ENCODE measurements at regions not wholly inside any gene's neighbourhood (a gene's known extent, or its start where the extent isn't known, plus 50 kb on each side); places are given as distances from the start of the nearest gene placed in this dataset.
"Not testable (repeated sequence)": the region's sequence is repeated elsewhere in the genome, so short reads cannot be mapped to it uniquely, and the experiment has no call there.

DNA sequence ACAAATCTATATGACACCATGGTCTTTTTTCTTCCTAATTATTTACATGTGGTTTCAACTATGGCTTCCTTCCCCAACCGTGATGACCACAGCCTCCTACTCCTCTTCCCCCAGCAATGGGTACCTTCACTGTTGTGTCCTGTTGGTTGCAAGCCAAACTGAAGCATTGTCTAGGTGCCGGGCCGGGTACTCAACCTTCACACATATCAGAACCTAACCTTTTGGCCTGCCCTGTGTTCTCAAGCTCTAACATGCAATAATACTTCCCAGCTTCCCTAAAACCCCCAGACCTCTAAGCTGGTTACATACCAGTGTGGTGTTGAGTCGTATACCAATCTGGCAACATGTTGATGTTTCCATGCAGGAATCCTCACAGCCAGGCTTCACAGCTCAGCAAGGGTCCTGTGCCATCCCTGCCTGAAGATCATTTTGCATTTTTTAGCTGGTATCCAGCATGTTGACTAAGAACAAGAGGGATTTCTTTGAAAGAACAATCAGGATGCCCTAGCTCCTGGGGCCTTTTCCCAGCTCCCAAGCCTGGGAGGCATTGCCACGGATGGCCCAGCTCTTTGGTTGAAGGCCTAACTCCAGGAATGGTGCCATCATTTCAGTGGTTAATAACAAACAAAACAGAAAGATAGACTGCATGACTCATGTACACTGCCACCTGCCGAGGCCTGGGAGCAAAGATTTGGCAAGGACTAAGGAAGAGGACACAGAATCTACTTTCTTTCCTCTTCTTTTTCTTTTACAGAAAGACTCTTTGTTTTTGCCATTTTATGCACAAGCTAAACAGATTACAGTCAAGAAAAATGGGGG is 373.7 kb upstream of the SALL1 start:
- Histone ChIP-seq H3K9ac (ENCODE audit: low read depth, low read length) (no peak overlapping the region), H3K36me3 (ENCODE audit: insufficient read depth, low read length) (no peaks in the 10 kb centered on the region), H3K9me3 (ENCODE audit: control insufficient read depth, insufficient read depth, low read length) (0 out of 2 replicates have a peak, but pooled peaks cover 2% of the 10 kb centered on the region), H3K4me1 (ENCODE audit: insufficient read depth, low read length) (0 out of 2 replicates have a peak, but pooled peaks cover 4% of the 10 kb centered on the region)

DNA sequence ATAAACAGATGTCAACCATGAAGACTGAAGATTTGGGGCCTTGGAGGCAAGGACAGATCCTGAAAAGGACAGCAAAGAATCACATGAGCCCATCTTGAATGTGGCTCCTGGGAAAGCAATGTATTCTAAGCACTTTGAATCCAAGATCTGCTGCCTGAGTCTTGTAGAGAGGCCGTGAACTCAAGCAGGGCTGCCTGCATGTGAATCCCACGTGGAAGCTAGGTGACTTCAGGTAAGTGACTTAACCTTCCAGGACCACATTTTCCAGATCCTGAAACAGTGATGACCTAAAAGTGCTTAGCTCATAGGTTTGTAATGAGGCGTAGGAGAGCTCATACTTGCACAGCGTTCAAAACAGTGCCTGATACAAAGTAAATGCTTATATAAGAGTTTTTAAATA is 373.0 kb upstream of the SALL1 start:
- H3K9ac ChIP-seq (ENCODE audit: low read depth, low read length), result no peak overlapping the region
- H3K36me3 ChIP-seq (ENCODE audit: insufficient read depth, low read length), result no peaks in the 10 kb centered on the region
- H3K9me3 ChIP-seq (ENCODE audit: control insufficient read depth, insufficient read depth, low read length), result 0 out of 2 replicates have a peak, but pooled peaks cover 2% of the 10 kb centered on the region
- 0 out of 2 replicates have a peak, but pooled peaks cover 4% of the 10 kb centered on the region for H3K4me1 ChIP-seq (ENCODE audit: insufficient read depth, low read length)

DNA sequence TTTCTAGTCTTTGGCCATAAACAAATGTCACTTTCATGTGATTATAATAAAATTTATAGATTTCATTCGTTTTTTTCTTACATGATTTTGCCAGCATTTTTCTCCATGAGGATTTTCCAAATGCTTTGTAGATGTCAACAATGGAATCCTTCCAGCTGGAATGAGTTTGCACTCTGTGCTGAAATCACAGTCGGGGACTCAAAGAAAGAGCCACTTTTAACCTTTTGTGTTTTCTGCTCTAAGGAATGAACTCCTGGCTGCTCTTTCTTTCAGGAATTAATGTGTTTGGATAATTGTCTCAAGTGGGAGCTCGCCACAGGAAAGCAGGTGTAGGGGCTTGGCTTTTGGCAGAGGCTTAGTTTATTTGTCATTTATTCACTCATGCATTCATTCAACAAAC is 372.3 kb upstream of the SALL1 start:
- Histone ChIP-seq H3K36me3 (ENCODE audit: insufficient read depth, low read length) (no peaks in the 10 kb centered on the region), H3K9ac (ENCODE audit: low read depth, low read length) (no peak overlapping the region), H3K4me1 (ENCODE audit: insufficient read depth, low read length) (0 out of 2 replicates have a peak, but pooled peaks cover 4% of the 10 kb centered on the region), H3K9me3 (ENCODE audit: control insufficient read depth, insufficient read depth, low read length) (0 out of 2 replicates have a peak, but pooled peaks cover 2% of the 10 kb centered on the region)

DNA sequence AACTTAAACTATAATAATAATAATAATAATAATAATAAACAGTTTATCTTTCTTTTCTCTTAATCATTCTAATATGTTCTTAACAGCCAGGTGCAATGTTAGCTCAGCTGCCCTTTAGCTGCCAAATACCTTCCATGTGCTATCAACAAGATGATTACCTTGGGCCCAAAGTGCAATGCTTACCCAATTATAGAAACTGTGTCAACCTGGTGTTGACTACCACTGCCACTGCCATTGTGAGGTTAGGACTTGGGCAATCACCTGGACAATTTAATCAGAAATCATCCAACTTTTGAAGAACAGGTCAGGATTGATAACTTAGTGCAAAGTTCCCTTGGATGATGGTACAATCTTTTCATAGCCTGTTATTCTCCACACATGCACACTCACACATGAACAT is 371.8 kb upstream of the SALL1 start:
- 0 out of 2 replicates have a peak, but pooled peaks cover 2% of the 10 kb centered on the region for H3K9me3 ChIP-seq (ENCODE audit: control insufficient read depth, insufficient read depth, low read length)
- 0 out of 2 replicates have a peak, but pooled peaks cover 4% of the 10 kb centered on the region for H3K4me1 ChIP-seq (ENCODE audit: insufficient read depth, low read length)
- H3K36me3 ChIP-seq (ENCODE audit: insufficient read depth, low read length), result no peaks in the 10 kb centered on the region
- no peak overlapping the region for H3K9ac ChIP-seq (ENCODE audit: low read depth, low read length)

DNA sequence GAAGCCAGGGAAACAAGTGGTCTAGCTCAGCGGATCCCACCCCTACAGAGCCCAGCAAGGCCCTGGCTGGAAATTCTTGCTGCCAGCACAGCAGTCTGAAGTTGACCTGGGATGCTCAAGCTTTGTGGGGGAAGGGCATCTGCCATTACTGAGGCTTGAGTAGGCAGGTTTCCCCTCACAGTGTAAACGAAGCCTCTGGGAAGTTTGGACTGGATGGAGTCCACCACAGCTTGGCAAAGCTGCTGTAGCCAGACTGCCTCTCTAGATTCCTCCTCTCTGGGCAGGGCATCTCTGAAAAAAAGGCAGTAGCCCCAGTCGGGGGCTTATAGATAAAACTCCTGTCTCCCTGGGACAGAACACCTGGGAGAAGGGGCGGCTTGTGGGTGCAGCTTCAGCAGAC is 365.9 kb upstream of the SALL1 start:
- H3K36me3 ChIP-seq (ENCODE audit: insufficient read depth, low read length); H3K9ac ChIP-seq (ENCODE audit: low read depth, low read length); H3K9me3 ChIP-seq (ENCODE audit: control insufficient read depth, insufficient read depth, low read length); H3K4me1 ChIP-seq (ENCODE audit: insufficient read depth, low read length): not testable (repeated sequence)

DNA sequence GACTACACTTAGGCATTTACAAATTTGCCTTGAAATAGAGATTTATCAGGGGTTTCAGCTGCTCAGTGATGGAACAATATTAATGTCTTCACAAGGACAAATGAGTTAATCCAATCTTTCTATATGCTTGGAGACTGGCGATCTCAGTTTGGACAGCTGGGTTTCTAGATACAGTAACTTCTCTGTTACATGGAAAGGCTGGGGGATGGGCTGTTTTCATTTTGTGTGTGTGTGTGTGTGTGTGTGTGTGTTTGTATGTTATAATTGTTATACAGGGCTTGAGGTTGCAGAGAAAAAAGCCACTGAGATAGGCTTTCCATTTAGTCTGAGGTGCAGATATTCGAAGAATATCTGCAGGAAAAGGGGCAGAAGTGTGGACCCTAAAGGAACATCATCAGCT is 359.3 kb upstream of the SALL1 start:
- H3K9ac ChIP-seq (ENCODE audit: low read depth, low read length), result no peak overlapping the region
- H3K4me1 ChIP-seq (ENCODE audit: insufficient read depth, low read length), result no peaks in the 10 kb centered on the region
- no peaks in the 10 kb centered on the region for H3K36me3 ChIP-seq (ENCODE audit: insufficient read depth, low read length)
- peaks cover 6% of the 10 kb centered on the region for H3K9me3 ChIP-seq (ENCODE audit: control insufficient read depth, insufficient read depth, low read length)

DNA sequence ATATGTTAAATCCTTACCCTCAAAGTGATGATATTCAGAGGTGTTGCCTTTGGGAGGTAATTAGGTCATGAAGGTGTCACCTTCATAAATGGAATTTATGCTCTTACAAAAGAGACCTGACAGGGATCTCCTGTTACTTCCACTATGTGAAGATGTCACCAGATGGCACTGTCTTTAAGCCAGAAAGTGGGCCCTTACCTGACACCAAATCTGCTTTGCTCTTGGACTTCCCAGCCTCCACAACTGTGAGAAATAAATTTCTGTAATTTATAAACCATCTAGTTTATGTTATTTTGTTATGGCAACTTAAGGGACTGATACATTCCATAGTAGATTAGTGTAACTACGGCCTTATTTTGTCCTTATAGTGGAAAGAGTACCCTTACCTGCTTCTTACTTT is 358.3 kb upstream of the SALL1 start:
- Histone ChIP-seq H3K9ac (ENCODE audit: low read depth, low read length) (no peak overlapping the region), H3K36me3 (ENCODE audit: insufficient read depth, low read length) (no peaks in the 10 kb centered on the region), H3K4me1 (ENCODE audit: insufficient read depth, low read length) (no peaks in the 10 kb centered on the region), H3K9me3 (ENCODE audit: control insufficient read depth, insufficient read depth, low read length) (peaks cover 6% of the 10 kb centered on the region)

DNA sequence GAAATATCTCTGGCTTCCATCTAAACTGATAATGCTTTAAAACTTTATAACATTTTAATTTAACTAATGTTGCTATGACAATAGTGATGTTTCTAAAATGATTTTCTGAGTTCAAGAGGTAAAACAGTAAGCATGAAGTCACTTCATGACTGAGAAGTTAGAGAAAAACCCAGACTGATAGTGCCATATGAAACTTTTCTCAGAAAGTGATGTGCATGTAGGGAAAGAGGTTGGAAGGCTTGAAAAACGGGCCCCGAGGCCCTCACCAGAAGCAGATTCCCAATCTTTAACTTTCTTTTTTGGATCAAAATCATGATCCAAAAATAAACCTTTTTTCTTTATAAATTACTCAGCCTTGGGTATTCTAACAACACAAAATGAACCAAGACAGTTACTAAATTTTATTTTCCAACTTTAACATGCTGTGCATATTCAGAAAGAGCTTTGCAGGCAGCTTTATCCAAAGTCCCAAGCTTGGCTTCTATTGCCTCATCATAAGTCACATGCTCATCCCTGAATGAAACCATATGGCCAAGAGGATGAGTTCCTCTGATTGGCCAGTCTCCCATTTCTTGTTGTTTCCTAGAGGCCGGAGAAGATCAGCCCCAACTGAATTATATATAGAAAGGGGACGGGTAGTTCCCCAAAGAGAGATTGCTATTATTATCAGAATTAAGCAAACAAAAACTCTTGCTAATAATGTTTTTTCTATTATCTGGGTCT is 357.6 kb upstream of the SALL1 start:
- Histone ChIP-seq H3K4me1 (ENCODE audit: insufficient read depth, low read length) (no peaks in the 10 kb centered on the region), H3K36me3 (ENCODE audit: insufficient read depth, low read length) (no peaks in the 10 kb centered on the region), H3K9ac (ENCODE audit: low read depth, low read length) (no peak overlapping the region), H3K9me3 (ENCODE audit: control insufficient read depth, insufficient read depth, low read length) (peaks cover 6% of the 10 kb centered on the region)

DNA sequence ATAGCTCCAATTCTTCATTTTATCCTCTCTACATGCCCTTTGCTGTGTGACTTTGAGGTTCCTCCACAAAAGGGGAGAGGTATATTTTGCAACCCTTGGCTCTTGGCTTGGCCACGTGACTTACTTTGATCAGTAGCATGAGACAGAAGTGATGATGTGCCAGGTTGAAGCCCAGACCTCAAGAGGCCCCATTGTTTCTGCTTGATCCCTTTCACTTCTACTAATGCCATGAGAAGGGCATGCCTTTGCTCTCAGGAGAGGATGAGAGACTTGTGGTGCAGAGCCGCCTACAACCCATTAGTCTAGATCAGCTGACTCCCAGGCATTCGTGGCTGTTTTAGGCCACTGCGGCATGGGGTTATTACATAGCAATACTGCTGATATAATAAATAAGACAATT is 356.2 kb upstream of the SALL1 start:
- Histone ChIP-seq H3K9ac (ENCODE audit: low read depth, low read length) (no peak overlapping the region), H3K9me3 (ENCODE audit: control insufficient read depth, insufficient read depth, low read length) (peaks cover 6% of the 10 kb centered on the region), H3K4me1 (ENCODE audit: insufficient read depth, low read length) (no peaks in the 10 kb centered on the region), H3K36me3 (ENCODE audit: insufficient read depth, low read length) (no peaks in the 10 kb centered on the region)

DNA sequence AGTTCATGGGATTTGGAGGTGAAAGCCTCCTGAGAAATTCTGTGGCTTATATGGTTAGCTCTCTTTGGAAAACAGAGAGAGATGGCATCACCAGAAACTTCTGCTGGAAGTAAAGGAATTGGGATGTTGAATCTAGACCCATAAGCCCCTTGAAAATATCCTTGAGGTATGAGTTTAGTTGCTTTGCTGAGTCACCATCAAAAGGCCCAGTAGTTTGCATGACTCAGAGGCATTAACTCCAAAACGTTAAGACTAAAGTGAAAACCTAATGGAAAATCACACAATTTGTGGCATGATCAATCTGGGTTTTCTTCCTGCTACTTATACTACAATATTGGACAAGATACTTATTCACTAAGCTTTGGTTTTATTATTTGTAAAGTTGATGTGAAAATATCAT is 349.2 kb upstream of the SALL1 start:
- peaks cover 9% of the 10 kb centered on the region; the same call in 1 of the 2 replicates for H3K4me1 ChIP-seq (ENCODE audit: insufficient read depth, low read length)
- no peaks in the 10 kb centered on the region for H3K36me3 ChIP-seq (ENCODE audit: insufficient read depth, low read length)
- no peaks in the 10 kb centered on the region for H3K9me3 ChIP-seq (ENCODE audit: control insufficient read depth, insufficient read depth, low read length)
- H3K9ac ChIP-seq (ENCODE audit: low read depth, low read length), result no peak overlapping the region

DNA sequence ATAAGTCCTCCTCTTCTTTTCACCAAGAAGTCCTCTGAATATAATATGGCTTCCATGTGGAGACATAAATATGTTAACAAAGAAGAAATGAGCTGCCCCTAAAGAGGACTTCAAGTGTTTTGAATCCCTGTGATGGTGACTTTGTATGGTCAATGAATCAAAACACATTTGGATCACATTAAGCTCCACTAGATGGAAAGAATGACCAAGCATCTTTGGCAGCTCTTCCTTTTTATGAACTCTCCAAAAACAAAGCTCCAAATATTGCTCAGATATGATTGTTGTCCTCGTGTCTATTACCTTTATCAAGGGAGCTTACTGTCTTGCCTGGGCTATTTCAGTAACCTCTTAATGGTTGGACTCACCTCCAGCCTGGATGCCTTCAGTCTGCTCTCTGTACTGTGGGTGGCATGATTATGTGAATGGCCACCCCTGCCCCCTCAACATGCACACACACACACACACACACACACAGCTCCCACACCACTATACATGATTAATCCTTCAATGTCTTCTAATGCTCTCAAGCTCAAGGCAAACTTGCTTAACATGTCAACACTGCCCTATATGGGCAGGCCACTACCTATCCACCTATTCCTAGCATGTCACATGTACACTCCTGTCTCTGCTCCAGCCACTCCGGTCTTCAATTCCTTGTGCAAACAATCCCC is 346.6 kb upstream of the SALL1 start:
- Histone ChIP-seq H3K9ac (ENCODE audit: low read depth, low read length) (no peak overlapping the region), H3K9me3 (ENCODE audit: control insufficient read depth, insufficient read depth, low read length) (no peaks in the 10 kb centered on the region), H3K4me1 (ENCODE audit: insufficient read depth, low read length) (peaks cover 17% of the 10 kb centered on the region; the same call in 1 of the 2 replicates), H3K36me3 (ENCODE audit: insufficient read depth, low read length) (no peaks in the 10 kb centered on the region)

DNA sequence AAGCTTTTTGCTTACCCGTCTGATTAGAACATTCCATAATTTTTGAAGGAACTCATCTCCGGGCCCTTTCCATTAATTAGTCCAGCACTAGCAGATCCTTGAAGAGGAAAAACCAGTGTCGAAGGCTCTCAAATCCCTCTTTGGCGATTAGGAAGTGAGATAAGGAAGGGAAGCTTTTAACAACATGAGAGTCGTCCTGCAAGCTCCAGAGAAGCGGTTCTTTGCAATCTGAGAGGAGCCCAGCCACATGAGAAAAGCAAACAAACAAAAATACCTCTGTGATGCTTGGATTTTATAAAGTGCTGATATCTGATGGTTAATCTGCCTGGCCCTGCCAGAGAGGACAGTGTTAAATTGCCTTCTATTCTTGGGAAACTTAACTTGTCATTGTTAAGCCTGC is 339.8 kb upstream of the SALL1 start:
- Histone ChIP-seq H3K9ac (ENCODE audit: low read depth, low read length) (no peak overlapping the region), H3K36me3 (ENCODE audit: insufficient read depth, low read length) (no peaks in the 10 kb centered on the region), H3K9me3 (ENCODE audit: control insufficient read depth, insufficient read depth, low read length) (peaks cover 6% of the 10 kb centered on the region; the same call in 1 of the 2 replicates), H3K4me1 (ENCODE audit: insufficient read depth, low read length) (peaks cover 11% of the 10 kb centered on the region; the same call in 1 of the 2 replicates)

DNA sequence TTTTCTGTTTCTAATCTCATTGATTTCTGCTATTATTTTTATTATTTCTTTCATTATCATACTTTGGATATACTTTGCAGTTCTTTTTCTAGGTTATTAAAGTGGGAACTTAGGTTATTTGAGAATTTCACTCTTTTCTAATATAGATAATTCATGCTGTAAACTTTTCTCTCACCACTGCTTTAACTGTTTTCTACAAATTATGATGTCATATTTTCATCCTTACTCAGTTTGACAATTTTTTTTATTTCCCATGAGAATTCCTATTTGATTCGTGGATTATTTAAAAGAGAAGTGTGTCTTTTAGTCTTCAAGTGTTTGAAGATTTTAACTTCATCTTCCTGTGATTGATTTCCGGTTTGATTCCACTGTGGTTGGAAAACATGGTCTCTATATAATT is 336.8 kb upstream of the SALL1 start:
- Histone ChIP-seq H3K9ac (ENCODE audit: low read depth, low read length) (no peak overlapping the region), H3K36me3 (ENCODE audit: insufficient read depth, low read length) (no peaks in the 10 kb centered on the region), H3K4me1 (ENCODE audit: insufficient read depth, low read length) (no peaks in the 10 kb centered on the region), H3K9me3 (ENCODE audit: control insufficient read depth, insufficient read depth, low read length) (peaks cover 11% of the 10 kb centered on the region)

DNA sequence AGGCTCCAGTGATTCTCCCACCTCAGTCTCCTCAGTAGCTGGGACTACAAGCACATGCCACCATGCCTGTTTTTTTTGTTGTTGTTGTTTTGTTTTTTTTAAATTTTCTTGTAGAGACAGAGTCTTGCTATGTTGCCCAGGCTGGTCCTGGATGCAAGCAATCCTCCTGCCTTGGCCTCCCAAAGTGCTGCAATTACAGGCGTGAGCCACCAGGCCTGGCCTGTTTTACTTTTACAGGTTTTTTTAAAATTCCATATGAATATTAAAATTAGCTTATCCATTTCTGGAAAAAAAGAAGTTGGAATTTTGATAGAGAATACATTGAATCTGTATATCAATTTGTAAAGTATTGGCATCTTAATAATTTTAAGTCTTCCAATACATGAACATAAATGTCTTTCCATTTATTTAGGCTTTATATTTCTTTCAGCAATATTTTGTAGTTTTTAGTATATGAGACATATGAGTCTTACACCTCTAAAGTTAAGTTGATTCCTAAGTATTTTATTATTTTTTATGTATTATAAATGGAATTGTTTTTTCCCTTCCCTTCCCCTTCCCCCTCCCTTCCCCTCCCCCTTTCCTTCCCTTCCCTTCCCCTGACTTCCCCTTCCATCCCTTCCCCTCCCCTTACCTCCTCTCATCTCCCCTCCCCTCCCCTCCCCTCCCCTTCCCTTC is 323.5 kb upstream of the SALL1 start:
- H3K4me1 ChIP-seq (ENCODE audit: insufficient read depth, low read length), result no peaks in the 10 kb centered on the region
- no peaks in the 10 kb centered on the region for H3K36me3 ChIP-seq (ENCODE audit: insufficient read depth, low read length)
- no peak overlapping the region for H3K9ac ChIP-seq (ENCODE audit: low read depth, low read length)
- no peaks in the 10 kb centered on the region for H3K9me3 ChIP-seq (ENCODE audit: control insufficient read depth, insufficient read depth, low read length)
